Left renal cortex interstitium (tissue), 4 donors: ENCODE measurements at regions not wholly inside any gene's neighbourhood (a gene's known extent, or its start where the extent isn't known, plus 50 kb on each side); places are given as distances from the start of the nearest gene placed in this dataset.

Experiments
- DNase-seq, 4 donors: peaks; one replicate each; pipeline ENCODE4 v3.0.0-alpha.2; 2013; ENCODE audit warnings: low read depth in 4 of 4, low spot score in 2 of 4, missing footprints in 1 of 4

DNA sequence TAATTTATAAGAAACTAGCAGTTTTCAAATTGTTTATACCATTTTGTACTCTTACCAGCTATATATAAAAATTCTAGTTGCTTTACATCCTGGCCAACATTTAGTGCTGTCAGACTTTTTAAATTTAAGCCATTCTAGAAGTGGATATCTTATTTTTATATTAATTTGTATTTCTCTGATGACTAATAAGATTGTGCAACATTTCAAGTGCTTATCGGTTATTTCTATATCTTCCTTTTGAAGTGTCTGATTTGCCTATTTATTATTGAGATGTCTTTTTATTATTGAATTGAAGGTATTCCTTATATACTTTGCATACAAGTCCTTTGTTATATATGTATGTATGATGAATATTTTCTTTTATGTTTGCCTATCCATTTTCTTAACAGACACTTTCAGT lies 324.0 kb downstream of the ELAVL2 start:
- DNase-seq = no peak

DNA sequence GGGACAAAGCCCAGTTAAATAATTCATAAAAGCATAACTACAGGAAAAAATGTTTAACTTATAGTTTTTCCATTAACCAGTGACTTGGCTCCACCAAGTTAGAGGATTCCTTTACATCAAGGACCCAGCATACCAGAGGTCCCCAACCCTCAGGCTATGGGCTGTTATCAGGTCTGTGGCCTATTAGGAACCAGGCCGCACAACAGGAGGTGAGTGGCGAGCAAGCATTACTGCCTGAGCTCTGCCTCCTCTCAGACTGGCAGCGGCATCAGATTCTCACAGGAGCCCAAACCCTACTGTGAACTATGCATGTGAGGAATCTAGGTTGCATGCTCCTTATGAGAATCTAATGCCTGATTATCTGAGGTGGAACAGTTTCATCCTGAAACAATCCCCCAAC lies 303.1 kb downstream of the ELAVL2 start:
- no peak for DNase-seq

DNA sequence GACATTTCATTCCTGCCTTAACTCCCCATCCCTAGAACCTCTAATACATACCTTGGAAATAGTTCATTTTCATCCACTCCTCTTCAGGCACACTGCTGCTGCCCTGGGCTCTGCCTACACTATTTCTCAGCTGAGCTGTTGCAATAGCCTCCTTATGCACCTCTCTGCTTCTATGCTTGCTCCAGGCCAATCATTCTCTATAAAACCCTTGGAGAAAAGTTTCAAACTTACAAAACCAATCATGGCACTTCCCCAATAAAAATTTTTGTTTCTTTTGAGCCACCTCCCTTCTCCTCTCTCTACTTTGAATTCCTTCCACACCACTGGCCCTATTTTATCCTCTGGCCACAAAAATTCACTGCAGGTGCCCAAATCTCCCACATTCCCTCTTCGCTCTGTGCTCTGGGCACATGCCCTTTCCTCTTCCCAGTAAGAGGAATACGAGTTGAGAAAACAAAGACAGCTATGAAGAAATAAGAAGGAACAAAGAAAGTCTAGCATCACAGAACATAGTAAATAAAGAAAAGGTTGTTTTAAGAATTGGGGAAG lies 301.4 kb downstream of the ELAVL2 start:
- no peak for DNase-seq

GRCh38 chr9:23526806-23527205 lies 299.2 kb downstream of the ELAVL2 start:
- no peak for DNase-seq

DNA sequence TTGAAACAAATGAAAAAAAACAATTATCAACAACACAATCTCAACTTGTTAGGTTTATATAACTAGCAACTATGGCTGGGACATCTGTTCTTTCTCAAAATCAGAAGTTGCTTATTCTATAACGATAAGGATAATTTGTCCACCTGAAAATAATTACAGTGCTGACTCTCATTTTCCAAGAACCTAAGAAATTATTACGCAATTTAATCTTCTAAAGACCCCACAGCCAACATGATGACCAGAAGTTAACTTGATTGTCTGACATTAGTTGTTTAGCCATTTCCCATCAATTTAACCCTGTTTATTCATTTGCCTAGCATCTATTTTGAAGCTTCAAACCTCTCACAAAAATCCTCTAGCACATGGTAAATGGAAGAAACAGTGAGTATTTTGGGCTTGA lies 293.8 kb downstream of the ELAVL2 start:
- no peak for DNase-seq

GRCh38 chr9:23537192-23538066 lies 288.6 kb downstream of the ELAVL2 start:
- no peak for DNase-seq

GRCh38 chr9:23538067-23538402 lies 288.0 kb downstream of the ELAVL2 start:
- no peak for DNase-seq

GRCh38 chr9:23538461-23539003 lies 287.5 kb downstream of the ELAVL2 start:
- no peak for DNase-seq

GRCh38 chr9:23539311-23539710 lies 286.7 kb downstream of the ELAVL2 start:
- DNase-seq = no peak

DNA sequence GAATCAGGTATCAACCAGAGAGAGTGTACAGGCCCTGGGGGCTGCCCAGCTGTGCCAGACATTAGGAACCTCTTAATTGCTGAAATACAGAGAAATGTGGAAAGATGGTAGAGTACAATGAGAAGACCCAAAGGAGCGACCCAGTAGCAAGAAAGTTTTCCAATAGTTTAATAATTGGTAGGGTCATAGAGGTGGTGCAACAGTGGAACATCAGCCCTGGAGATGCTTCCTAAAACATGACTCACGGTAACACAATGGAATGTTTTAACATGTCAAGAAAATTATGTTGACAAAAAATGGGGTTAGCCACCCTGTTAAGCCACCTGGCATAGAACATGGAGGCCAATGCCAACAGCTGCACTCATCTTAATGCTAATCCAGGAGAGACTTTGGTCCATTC lies 284.1 kb downstream of the ELAVL2 start:
- DNase-seq = no peak

- DNase-seq = no peak
Measured at GRCh38 chr9:23542438-23542837, 283.6 kb downstream of the ELAVL2 start.

DNA sequence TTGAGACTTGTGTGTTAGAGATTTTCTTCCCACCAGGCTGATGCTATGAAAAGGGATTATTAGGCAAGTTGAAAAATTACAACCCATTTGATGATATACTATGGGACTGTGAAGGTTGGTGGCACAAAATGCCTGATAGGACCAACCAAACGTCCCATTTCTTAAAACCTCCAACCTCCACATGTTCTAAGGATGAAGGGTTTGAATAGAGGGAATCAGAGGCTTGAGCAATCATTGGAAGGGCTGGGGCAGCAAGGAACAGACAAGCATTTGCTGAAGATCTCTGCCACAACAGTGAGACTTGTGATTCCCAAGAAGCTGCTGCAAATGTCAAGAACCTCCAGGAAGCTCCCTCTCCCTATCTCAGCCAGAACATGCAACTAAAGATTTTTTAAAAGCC lies 283.1 kb downstream of the ELAVL2 start:
- no peak for DNase-seq

DNA sequence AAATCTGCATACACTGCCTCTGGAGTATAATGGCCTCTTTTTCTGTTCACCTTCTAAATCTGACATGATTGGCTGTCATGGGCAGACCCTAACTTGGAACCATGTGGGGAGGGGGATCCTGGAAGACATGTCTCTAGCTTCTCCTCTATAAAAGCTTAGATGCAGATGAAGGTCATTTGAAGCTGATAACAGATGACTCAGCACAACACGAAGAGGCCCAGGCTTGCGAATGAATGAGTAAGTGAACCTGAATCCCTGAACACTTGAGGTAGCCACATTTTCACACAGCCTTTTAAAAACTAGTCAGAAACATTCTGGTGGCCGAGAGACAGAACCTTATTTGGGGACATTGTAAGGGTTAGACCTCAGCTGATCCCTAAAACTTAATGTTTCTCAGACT lies 282.6 kb downstream of the ELAVL2 start:
- DNase-seq = no peak

DNA sequence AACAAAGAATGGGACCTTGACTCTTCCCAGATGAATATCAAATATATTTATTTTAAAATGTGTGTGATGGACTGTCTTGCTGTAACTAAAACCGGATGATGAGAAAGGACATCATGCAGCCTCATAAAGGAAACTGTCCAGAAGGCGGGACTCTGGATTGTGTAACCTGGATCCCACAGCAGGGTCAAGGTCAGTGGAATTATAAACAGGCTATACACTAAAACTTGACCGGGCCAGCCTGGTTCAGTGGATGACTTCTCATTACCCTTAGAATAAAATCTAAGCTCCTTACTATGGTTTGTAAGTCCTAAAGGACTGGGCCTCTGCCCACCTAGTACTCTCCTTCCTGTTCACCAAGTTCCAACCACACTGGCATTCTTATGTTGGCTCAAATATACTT lies 280.3 kb downstream of the ELAVL2 start:
- no peak for DNase-seq

DNA sequence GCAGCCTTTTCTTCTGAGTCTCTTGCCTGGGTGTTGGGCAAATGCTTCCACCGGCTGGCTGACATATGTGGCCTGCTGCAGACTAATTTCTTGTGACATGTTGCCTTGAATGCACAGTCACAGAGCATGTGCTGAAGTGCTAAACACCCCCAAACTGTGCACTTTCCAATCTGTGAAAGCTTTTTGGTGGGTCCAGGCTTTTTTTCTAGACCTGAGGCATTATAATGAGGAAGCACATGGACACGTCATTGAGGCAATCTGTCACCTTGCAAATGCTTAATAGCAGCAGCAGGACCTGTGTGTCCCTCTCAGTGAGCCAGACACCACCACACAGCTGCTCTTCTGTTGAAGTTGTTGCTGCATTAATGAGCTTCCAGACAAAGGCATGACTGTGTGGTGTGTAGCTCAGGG lies 274.7 kb downstream of the ELAVL2 start:
- DNase-seq = no peak

DNA sequence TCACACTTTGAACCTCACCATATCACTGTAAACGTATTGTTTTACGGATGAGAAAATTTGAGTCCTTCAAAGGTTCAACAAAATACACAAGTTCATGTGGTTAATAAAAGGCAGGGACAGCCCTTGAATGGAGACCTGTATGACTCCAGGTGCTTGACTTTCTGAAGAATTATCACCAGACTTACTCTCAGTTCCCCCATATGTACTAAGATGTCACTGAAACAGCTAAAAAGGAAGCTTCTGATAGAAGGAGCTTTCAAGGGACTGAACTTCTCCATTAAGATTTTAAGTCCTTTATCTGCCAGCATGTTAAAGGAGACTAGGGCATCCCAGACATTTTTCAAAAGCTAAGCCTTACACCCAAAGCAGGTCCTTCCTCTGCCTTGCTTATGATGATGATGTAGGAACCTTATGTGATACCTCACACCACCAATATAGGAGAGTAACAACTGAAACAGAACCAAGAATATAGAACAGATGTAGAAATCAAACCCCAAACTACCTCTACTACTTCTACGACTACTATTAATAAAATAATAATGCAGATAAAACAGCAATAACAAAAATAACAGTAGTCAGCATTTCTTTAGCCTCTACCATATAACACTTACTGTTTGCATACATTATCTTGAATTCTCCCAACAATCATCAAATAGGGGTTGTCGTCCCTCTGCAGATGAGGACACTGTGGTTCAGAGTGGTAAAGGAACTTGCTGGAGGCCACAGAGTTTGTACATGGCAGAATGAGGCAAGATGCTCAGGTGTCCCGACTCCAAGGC lies 273.9 kb downstream of the ELAVL2 start:
- DNase-seq = no peak

DNA sequence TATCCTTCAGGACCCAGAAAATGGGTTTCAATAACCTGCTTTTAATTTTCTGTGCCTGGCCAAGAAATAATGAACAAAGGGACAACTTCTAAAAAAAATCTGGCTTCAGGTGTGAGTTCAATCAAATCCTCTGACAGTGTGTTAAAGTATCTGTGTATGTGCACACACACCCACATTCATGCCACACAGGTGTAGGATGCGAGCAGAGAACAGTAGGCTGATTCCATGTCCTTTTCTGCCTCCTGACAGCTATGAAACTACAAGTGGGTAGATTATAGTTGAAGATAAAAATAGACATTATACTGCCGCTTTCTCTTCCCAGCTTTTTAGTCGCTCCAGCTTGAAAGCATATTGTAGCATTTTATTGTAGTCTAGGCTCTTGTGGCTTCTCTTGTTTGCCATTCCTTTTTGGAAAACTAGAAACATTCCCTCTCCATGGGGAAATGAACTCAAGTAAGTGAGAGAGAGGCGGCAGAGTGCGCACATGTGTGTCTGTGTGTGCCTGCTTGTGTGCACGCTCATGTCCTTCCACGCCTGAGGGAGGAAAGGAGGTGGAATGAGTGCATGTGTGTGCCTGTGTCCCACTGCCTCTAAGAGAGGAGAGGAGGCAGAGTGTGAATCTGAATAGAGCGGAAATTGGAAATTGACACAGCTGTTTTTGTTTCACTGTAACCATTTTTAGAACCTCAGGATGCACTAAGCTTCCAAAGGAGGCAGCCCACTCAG lies 273.0 kb downstream of the ELAVL2 start:
- DNase-seq = no peak

DNA sequence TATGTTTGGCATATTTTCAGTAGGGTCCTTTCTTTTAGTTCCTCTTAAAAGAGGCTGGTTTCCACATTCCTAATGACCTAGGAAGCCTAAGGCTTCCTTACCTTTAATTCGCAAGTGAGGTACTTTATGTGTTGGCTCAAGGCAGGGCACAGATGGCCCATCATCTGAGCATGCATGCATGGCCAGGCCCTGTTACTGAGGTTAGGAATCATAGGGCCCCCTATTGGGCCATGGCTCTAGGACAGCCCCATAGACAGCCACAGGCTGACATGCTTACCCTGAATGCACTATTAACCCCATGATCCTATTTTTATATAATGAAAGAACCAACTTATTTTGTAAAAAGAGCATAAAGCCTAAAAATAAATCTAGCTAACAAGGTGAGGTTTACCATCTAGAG lies 271.4 kb downstream of the ELAVL2 start:
- DNase-seq = no peak

DNA sequence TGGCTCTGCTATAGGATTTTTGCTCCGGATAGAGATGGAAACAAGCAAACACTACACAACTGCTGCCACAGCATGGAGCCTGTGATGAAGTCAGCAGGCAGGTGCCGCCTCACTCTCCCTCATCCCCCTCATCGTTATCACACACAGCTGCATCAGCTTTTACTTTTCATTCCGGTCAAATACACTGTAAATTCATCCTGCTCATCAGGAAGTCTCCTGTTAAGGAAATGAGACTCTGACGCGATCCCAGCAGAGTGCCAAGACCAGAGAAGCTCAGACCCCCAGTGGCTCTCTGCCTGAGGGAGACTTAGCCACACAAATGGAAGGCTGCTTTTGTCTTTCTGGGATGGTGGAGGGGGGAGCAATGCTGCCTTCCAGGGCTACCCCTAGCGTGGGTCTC lies 270.2 kb downstream of the ELAVL2 start:
- DNase-seq = no peak

DNA sequence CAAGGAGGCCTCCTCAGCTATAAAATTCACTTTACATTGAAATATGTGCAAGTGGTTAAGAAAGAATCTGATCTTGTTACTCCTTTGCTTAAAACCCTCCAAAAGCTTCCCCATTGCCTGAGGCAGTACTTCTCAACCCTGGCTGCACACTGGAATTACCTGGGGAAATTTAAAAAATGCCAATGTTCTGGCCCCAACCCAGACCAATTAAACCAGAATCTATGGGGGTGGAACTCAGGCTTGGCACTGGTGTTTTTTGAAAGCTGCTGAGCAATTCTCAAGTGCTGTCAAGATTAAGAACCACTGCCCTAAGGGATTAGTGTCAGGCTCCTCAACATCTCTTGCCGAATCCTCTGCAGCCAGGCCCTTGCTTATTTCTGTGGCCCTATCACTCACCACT lies 269.6 kb downstream of the ELAVL2 start:
- no peak for DNase-seq

DNA sequence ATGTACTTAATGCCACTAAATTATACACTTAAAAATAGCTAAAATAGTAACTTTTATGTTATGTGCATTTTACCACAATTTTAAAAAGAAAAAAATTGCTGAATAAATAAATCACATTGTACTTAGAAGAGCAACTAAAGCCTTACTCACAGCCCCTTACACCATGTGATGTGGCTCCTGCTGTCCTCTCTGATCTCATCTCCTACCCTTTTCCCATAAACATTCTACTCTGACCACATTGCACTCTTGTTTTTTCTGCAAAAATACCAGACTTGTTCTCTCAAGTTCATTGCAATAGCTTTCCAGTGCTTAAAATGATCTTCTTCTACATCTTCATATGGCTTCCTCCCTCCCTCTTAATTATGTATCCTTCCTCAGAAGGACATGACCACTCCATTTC lies 268.4 kb downstream of the ELAVL2 start:
- no peak for DNase-seq
